ENCODE measurements at regions not wholly inside any gene's neighbourhood (a gene's known extent, or its start where the extent isn't known, plus 50 kb on each side); places are given as distances from the start of the nearest gene placed in this dataset.

- TF ChIP-seq ZBTB7A (IDR thresholded peaks at IDR 0.05; ENCODE audit: low read depth) (no peak), TAF1 (IDR thresholded peaks at IDR 0.05; ENCODE audit: low read depth) (no peak), USF1 (IDR thresholded peaks at IDR 0.05) (no peak), REST (IDR thresholded peaks at IDR 0.05; ENCODE audit: low read depth) (no peak), TCF12 (IDR thresholded peaks at IDR 0.05; ENCODE audit: low read depth) (no peak)
Observed at GRCh38 chr3:99242271-99242670, 340.8 kb upstream of the DCBLD2 start.

- TF ChIP-seq NFIC (IDR thresholded peaks at IDR 0.05) = no peak
- TF ChIP-seq TAF1 (IDR thresholded peaks at IDR 0.05; ENCODE audit: low read depth) = no peak
- TF ChIP-seq CREB1 (IDR thresholded peaks at IDR 0.05; ENCODE audit: low read depth) = no peak
- TF ChIP-seq USF1 (IDR thresholded peaks at IDR 0.05) = no peak
- no peak for TF ChIP-seq TEAD4 (IDR thresholded peaks at IDR 0.05)
- TF ChIP-seq REST (IDR thresholded peaks at IDR 0.05; ENCODE audit: low read depth) = no peak
- TF ChIP-seq YY1 (IDR thresholded peaks at IDR 0.05; ENCODE audit: low read depth) = no peak
- no peak for TF ChIP-seq EP300 (IDR thresholded peaks at IDR 0.05; ENCODE audit: borderline replicate concordance)
- TF ChIP-seq MAX (IDR thresholded peaks at IDR 0.05) = no peak
- no peak for TF ChIP-seq ZBTB7A (IDR thresholded peaks at IDR 0.05; ENCODE audit: low read depth)
- no peak for TF ChIP-seq CEBPB (IDR thresholded peaks at IDR 0.05)
- no peak for TF ChIP-seq EGR1 (IDR thresholded peaks at IDR 0.05)
- no peak for TF ChIP-seq FOXM1 (IDR thresholded peaks at IDR 0.05; ENCODE audit: borderline replicate concordance, low read depth)
Observed at GRCh38 chr3:99240700-99241099, 339.2 kb upstream of the DCBLD2 start.

- TF ChIP-seq ZBTB7A (IDR thresholded peaks at IDR 0.05; ENCODE audit: low read depth) (no peak), EGR1 (IDR thresholded peaks at IDR 0.05) (no peak), CEBPB (IDR thresholded peaks at IDR 0.05) (no peak), FOXM1 (IDR thresholded peaks at IDR 0.05; ENCODE audit: borderline replicate concordance, low read depth) (no peak), TEAD4 (IDR thresholded peaks at IDR 0.05) (no peak), USF1 (IDR thresholded peaks at IDR 0.05) (no peak), REST (IDR thresholded peaks at IDR 0.05; ENCODE audit: low read depth) (no peak), EP300 (IDR thresholded peaks at IDR 0.05; ENCODE audit: borderline replicate concordance) (no peak), TAF1 (IDR thresholded peaks at IDR 0.05; ENCODE audit: low read depth) (no peak), MAX (IDR thresholded peaks at IDR 0.05) (no peak)
Observed at GRCh38 chr3:99236576-99236975, 335.1 kb upstream of the DCBLD2 start.

GRCh38 chr3:99232696-99233095 is 331.2 kb upstream of the DCBLD2 start:
- TF ChIP-seq YY1 (IDR thresholded peaks at IDR 0.05; ENCODE audit: low read depth) (no peak), EP300 (IDR thresholded peaks at IDR 0.05; ENCODE audit: borderline replicate concordance) (no peak), USF1 (IDR thresholded peaks at IDR 0.05) (no peak), TEAD4 (IDR thresholded peaks at IDR 0.05) (no peak), RAD21 (IDR thresholded peaks at IDR 0.05; ENCODE audit: low read depth) (no peak), TAF1 (IDR thresholded peaks at IDR 0.05; ENCODE audit: low read depth) (no peak)

Measured in Ishikawa (cell line).